Neuronal stem cell (in vitro differentiated cells): ENCODE measurements at regions not wholly inside any gene's neighbourhood (a gene's known extent, or its start where the extent isn't known, plus 50 kb on each side); places are given as distances from the start of the nearest gene placed in this dataset.

ENCODE experiments used
- DNase-seq: peaks from one replicate; pipeline ENCODE4 v3.0.0-alpha.2; 2013; ENCODE audit warnings: low spot score
- H2AFZ ChIP-seq: one replicate; pipeline ENCODE4 v1.6.1; 2013; ENCODE audit warnings: mild to moderate bottlenecking, low read length, inconsistent platforms
- H2AK5ac ChIP-seq: 2 replicates; pipeline ENCODE4 v1.6.1; 2013; ENCODE audit warnings: low read depth, mild to moderate bottlenecking, inconsistent platforms, low read length, moderate library complexity, mixed read lengths
- H2BK120ac ChIP-seq: 2 replicates; pipeline ENCODE4 v1.6.1; 2013; ENCODE audit warnings: low read depth, mild to moderate bottlenecking, inconsistent platforms, low read length, moderate library complexity, mixed read lengths
- H2BK12ac ChIP-seq: one replicate; pipeline ENCODE4 v1.6.1; 2013; ENCODE audit warnings: low read length, inconsistent platforms
- H2BK15ac ChIP-seq: 2 replicates; pipeline ENCODE4 v1.6.1; 2013; ENCODE audit warnings: mild to moderate bottlenecking, low read length, inconsistent platforms, mixed read lengths
- H2BK5ac ChIP-seq: one replicate; pipeline ENCODE4 v1.6.1; 2013; ENCODE audit warnings: inconsistent platforms, mild to moderate bottlenecking, low read length, moderate library complexity
- H3K14ac ChIP-seq: one replicate; pipeline ENCODE4 v1.6.1; 2013; ENCODE audit warnings: low read length, inconsistent platforms
- H3K18ac ChIP-seq: 2 replicates; pipeline ENCODE4 v1.6.1; 2013; ENCODE audit warnings: low read length, inconsistent platforms
- H3K23ac ChIP-seq: 2 replicates; pipeline ENCODE4 v1.6.1; 2013; ENCODE audit warnings: low read depth, mild to moderate bottlenecking, mixed read lengths, low read length, inconsistent platforms; ENCODE audit not compliant: poor library complexity
- H3K27ac ChIP-seq: replicated peaks from 3 replicates; pipeline ENCODE4 v1.5.1; 2013; ENCODE audit warnings: low read length, inconsistent platforms
- H3K27me3 ChIP-seq, 3 experiments: 2 replicates each; pipeline ENCODE4 v1.6.1; 2013; ENCODE audit warnings: low read length in 3 of 3, mild to moderate bottlenecking in 2 of 3, inconsistent platforms in 1 of 3, low read depth in 1 of 3, mixed read lengths in 1 of 3, moderate library complexity in 1 of 3; ENCODE audit not compliant: control insufficient read depth in 3 of 3, insufficient read depth in 3 of 3
- H3K36me3 ChIP-seq, 2 donors: replicated peaks in 1 of 2; 2 replicates each; pipeline ENCODE4 v1.6.1; 2013; ENCODE audit warnings: low read length in 2 of 2; ENCODE audit not compliant: control insufficient read depth in 2 of 2, insufficient read depth in 2 of 2
- H3K4ac ChIP-seq: 2 replicates; pipeline ENCODE4 v1.6.1; 2013; ENCODE audit warnings: inconsistent platforms, mild to moderate bottlenecking, low read length, moderate library complexity
- H3K4me1 ChIP-seq, 2 donors: 1 replicate in 1 of 2; 2 replicates in 1 of 2; pipeline ENCODE4 v1.6.1; 2013; ENCODE audit warnings: low read length in 2 of 2, low read depth in 1 of 2; ENCODE audit not compliant: control insufficient read depth in 2 of 2, insufficient read depth in 1 of 2
- H3K4me2 ChIP-seq: one replicate; pipeline ENCODE4 v1.6.1; 2013; ENCODE audit warnings: mild to moderate bottlenecking, low read length, inconsistent platforms; ENCODE audit not compliant: insufficient read depth, poor library complexity, severe bottlenecking
- H3K4me3 ChIP-seq, 2 donors: 2 replicates each; pipeline ENCODE4 v1.5.1; 2013; ENCODE audit warnings: low read length in 2 of 2, mild to moderate bottlenecking in 2 of 2, inconsistent platforms in 1 of 2, moderate library complexity in 1 of 2
- H3K79me1 ChIP-seq: one replicate; pipeline ENCODE4 v1.6.1; 2013; ENCODE audit warnings: low read depth, mild to moderate bottlenecking, inconsistent platforms, low read length, moderate library complexity
- H3K9ac ChIP-seq: one replicate; pipeline ENCODE4 v1.6.1; 2013; ENCODE audit warnings: mild to moderate bottlenecking, low read depth, low read length, inconsistent platforms; ENCODE audit not compliant: poor library complexity
- H3K9me3 ChIP-seq, 2 donors: replicated peaks in 1 of 2; 2 replicates each; pipeline versions ENCODE3 to v1.6.1; 2013; ENCODE audit warnings: low read length in 2 of 2, mild to moderate bottlenecking in 2 of 2, inconsistent platforms in 1 of 2, low read depth in 1 of 2, mixed read lengths in 1 of 2, moderate library complexity in 1 of 2; ENCODE audit not compliant: control insufficient read depth in 2 of 2, insufficient read depth in 1 of 2
- H4K8ac ChIP-seq: one replicate; pipeline ENCODE4 v1.6.1; 2013; ENCODE audit warnings: low read depth, mild to moderate bottlenecking, inconsistent platforms, low read length, moderate library complexity
- H4K91ac ChIP-seq: one replicate; pipeline ENCODE4 v1.6.1; 2013; ENCODE audit warnings: low read length, low read depth, mild to moderate bottlenecking, inconsistent platforms; ENCODE audit not compliant: poor library complexity
- WGBS, 2 donors: extraction: QIAGEN DNeasy Blood & Tissue Kit; methylation state at CpG; one replicate each; pipeline ENCODE4 v1.1.7; 2013; ENCODE audit warnings: missing lambda C conversion rate in 2 of 2, mixed read lengths in 1 of 2; ENCODE audit not compliant: insufficient read length in 2 of 2, insufficient replicate concordance in 1 of 2; ENCODE audit errors: extremely low coverage in 2 of 2; 5-methylcytosine and 5-hydroxymethylcytosine counted together

GRCh38 chr2:17303054-17303453 lies 215.2 kb downstream of the RAD51AP2 start:
- H3K23ac ChIP-seq, result no peak overlapping the region
- H3K14ac ChIP-seq, result no peak overlapping the region
- no peak overlapping the region for H2AK5ac ChIP-seq
- H2BK15ac ChIP-seq, result no peak overlapping the region
- no peak overlapping the region for H3K18ac ChIP-seq
- no peak for DNase-seq
- no peak overlapping the region for H3K9ac ChIP-seq
- H3K4me3 ChIP-seq, result no peak overlapping the region
- no CpG with 5 or more reads among the region's 4 CpGs for WGBS, 2 donors
- no peak overlapping the region for H3K4ac ChIP-seq
- H3K9me3 ChIP-seq, result no peaks in the 10 kb centered on the region
- H3K36me3 ChIP-seq, result no peaks in the 10 kb centered on the region
- H3K27me3 ChIP-seq, result no peaks in the 10 kb centered on the region
- no peaks in the 10 kb centered on the region for H3K79me1 ChIP-seq
- H2BK5ac ChIP-seq, result no peak overlapping the region
- no peak overlapping the region for H2AFZ ChIP-seq
- peaks cover 0 to 1% of the 10 kb centered on the region in 2 donors for H3K4me1 ChIP-seq
- no peak overlapping the region for H2BK12ac ChIP-seq
- H2BK120ac ChIP-seq, result no peak overlapping the region
- H3K4me2 ChIP-seq, result no peak overlapping the region
- no peak overlapping the region for H3K27ac ChIP-seq
- H4K91ac ChIP-seq, result no peak overlapping the region
- H4K8ac ChIP-seq, result no peak overlapping the region

DNA sequence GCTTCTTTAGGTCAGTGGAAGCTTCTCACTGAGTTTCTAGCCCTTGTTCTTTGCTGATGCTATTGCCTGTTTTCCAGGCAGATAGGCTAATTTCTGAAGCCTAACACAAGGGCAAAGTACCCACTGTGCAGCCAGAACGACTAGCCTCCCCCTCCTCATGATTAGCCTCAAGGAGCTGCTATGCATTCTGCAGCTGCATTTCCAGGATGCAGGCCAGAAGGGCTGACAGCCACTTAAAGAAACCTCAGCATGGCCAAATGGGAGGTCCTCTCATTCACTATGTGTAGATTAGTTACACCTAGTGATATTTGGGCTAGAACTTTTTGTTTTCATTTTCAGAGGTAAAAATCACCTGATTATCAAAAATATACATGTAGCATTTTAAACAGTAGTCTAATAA lies 216.0 kb downstream of the RAD51AP2 start:
- Histone ChIP-seq H3K27me3 (no peaks in the 10 kb centered on the region), H3K14ac (no peak overlapping the region), H3K9ac (no peak overlapping the region), H3K4me3 (no peak overlapping the region), H2BK15ac (no peak overlapping the region), H2AFZ (no peak overlapping the region), H2BK12ac (no peak overlapping the region), H2BK5ac (no peak overlapping the region), H4K8ac (no peak overlapping the region), H3K4me2 (no peak overlapping the region), H3K27ac (no peak overlapping the region), H2AK5ac (no peak overlapping the region), H3K9me3 (no peaks in the 10 kb centered on the region), H4K91ac (no peak overlapping the region), H3K4ac (no peak overlapping the region), H3K4me1 (peaks cover 0 to 1% of the 10 kb centered on the region in 2 donors), H2BK120ac (no peak overlapping the region), H3K36me3 (no peaks in the 10 kb centered on the region), H3K23ac (no peak overlapping the region), H3K18ac (no peak overlapping the region), H3K79me1 (no peaks in the 10 kb centered on the region)
- no peak for DNase-seq
- WGBS, 2 donors, result no CpG with 5 or more reads among the region's 1 CpG

GRCh38 chr2:17301437-17301836 lies 216.8 kb downstream of the RAD51AP2 start:
- no peak overlapping the region for H2AK5ac ChIP-seq
- H2BK15ac ChIP-seq, result no peak overlapping the region
- no peak overlapping the region for H3K4me2 ChIP-seq
- no peak overlapping the region for H3K23ac ChIP-seq
- DNase-seq, result no peak
- H3K18ac ChIP-seq, result no peak overlapping the region
- no CpG with 5 or more reads among the region's 2 CpGs for WGBS, 2 donors
- no peak overlapping the region for H2BK12ac ChIP-seq
- no peak overlapping the region for H4K91ac ChIP-seq
- no peak overlapping the region for H3K9ac ChIP-seq
- no peaks in the 10 kb centered on the region for H3K9me3 ChIP-seq
- no peaks in the 10 kb centered on the region for H3K79me1 ChIP-seq
- H4K8ac ChIP-seq, result no peak overlapping the region
- no peaks in the 10 kb centered on the region for H3K27me3 ChIP-seq
- H3K14ac ChIP-seq, result no peak overlapping the region
- no peak overlapping the region for H2BK5ac ChIP-seq
- no peak overlapping the region for H3K4me3 ChIP-seq
- peaks cover 0 to 1% of the 10 kb centered on the region in 2 donors for H3K4me1 ChIP-seq
- no peak overlapping the region for H3K27ac ChIP-seq
- no peak overlapping the region for H3K4ac ChIP-seq
- no peaks in the 10 kb centered on the region for H3K36me3 ChIP-seq
- H2BK120ac ChIP-seq, result no peak overlapping the region
- H2AFZ ChIP-seq, result no peak overlapping the region

DNA sequence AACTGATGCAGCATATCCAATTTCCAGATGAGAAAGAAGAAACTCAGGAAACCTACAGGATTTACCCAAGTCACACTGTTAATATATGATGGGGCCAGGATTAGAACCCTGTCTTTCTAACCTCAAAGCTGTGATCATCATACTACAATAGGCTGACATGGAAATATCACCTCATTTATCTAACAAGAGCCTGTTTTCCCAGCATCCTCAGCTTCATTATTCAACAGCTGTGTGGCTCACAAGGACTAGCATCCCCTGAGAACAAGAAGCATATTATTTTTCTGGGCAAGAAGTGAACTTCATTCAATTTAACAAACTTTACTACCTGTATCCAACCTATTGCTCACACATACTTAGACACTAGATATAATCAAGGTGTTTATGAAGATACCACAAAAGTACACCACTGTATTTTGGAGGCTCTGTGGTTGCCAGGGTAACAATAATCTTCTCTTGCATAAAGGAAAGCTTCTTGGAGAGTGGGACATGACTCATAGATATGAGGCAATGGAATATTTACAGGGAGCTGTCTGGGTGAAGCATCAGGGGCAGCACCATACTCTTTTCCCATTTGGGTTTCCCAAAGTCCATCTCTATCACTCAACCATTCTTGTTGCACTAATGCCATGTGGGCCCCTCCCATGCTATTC lies 218.2 kb downstream of the RAD51AP2 start:
- H3K27ac ChIP-seq, result no peak overlapping the region
- H3K9me3 ChIP-seq, result no peaks in the 10 kb centered on the region
- H3K18ac ChIP-seq, result no peak overlapping the region
- no peaks in the 10 kb centered on the region for H3K79me1 ChIP-seq
- H2BK12ac ChIP-seq, result no peak overlapping the region
- no peak overlapping the region for H3K9ac ChIP-seq
- DNase-seq, result no peak
- no peak overlapping the region for H4K91ac ChIP-seq
- H3K4me3 ChIP-seq, result no peak overlapping the region
- H4K8ac ChIP-seq, result no peak overlapping the region
- H3K4me1 ChIP-seq, result peaks cover 0 to 1% of the 10 kb centered on the region in 2 donors
- H3K4me2 ChIP-seq, result no peak overlapping the region
- H2BK5ac ChIP-seq, result no peak overlapping the region
- H2BK15ac ChIP-seq, result no peak overlapping the region
- no peak overlapping the region for H3K14ac ChIP-seq
- H2AK5ac ChIP-seq, result no peak overlapping the region
- no peaks in the 10 kb centered on the region for H3K27me3 ChIP-seq
- H2BK120ac ChIP-seq, result no peak overlapping the region
- no peak overlapping the region for H3K4ac ChIP-seq
- H3K36me3 ChIP-seq, result no peaks in the 10 kb centered on the region
- H3K23ac ChIP-seq, result no peak overlapping the region
- H2AFZ ChIP-seq, result no peak overlapping the region
